K562 (cell line): ENCODE measurements at regions not wholly inside any gene's neighbourhood (a gene's known extent, or its start where the extent isn't known, plus 50 kb on each side); places are given as distances from the start of the nearest gene placed in this dataset.

Experiments used
- ATAC-seq: fragments of 200-7000 bp; cut with Tn5 transposase; 3 replicates; pipeline ENCODE4 v1.9.1; 2020; ENCODE audit warnings: moderate library complexity
- BruUV-seq: library from RNA; stranded (reverse); fragments of 400-500 nt; replicated peaks from 2 replicates; lab custom pipeline; 2021; lab: Mats Ljungman, UMichigan
- CTCF ChIA-PET: fragments of 300-600 bp; formaldehyde crosslinking; extraction: SDS; loops from one replicate; lab custom pipeline; 2021; ENCODE audit warnings: low intra/inter-chr PET ratio; lab: Yijun Ruan, JAX
- POLR2A ChIA-PET: fragments of 300-600, 350-650 bp; sonication (Branson Sonifier 250); formaldehyde crosslinking; extraction: SDS; loops from one replicate; lab custom pipeline; 2021; ENCODE audit warnings: antibody characterized with exemption, inconsistent platforms; lab: Yijun Ruan, JAX
- DNase-seq, 4 experiments: peaks; one replicate each; pipeline versions ENCODE4 v3.0.0 to v3.0.0-alpha.2; 2011 to 2018; ENCODE audit warnings: low spot score in 3 of 4, mixed read lengths in 3 of 4; ENCODE audit errors: extremely low read depth in 1 of 4
- FAIRE-seq: peaks from 2 replicates; lab custom pipeline; 2011; peaks lifted over from hg19 to GRCh38; lab: Jason Lieb, UNC
- H2AFZ ChIP-seq: 2 replicates; pipeline ENCODE4 v1.6.0; 2011; ENCODE audit warnings: low read depth, low read length, control low read depth, inconsistent platforms
- H3K27ac ChIP-seq: fragments of 200-600 bp; 3 replicates; pipeline ENCODE4 v1.8.0; 2011; ENCODE audit warnings: low read depth, mild to moderate bottlenecking, control low read depth, inconsistent platforms, low read length, moderate library complexity, mixed read lengths; ENCODE audit errors: extremely low read depth
- H3K27me3 ChIP-seq, 2 experiments: fragments of 300-600 bp in 1 of 2; 2 replicates in 1 of 2; 3 replicates in 1 of 2; pipeline versions ENCODE4 v1.6.0 to v1.8.0; 2011; ENCODE audit warnings: inconsistent platforms in 2 of 2, low read length in 2 of 2, mild to moderate bottlenecking in 1 of 2, mixed read lengths in 1 of 2, moderate library complexity in 1 of 2; ENCODE audit not compliant: control insufficient read depth in 2 of 2, insufficient read depth in 2 of 2
- H3K36me3 ChIP-seq: fragments of 300-600 bp; 3 replicates; pipeline ENCODE4 v1.8.0; 2011; ENCODE audit warnings: mild to moderate bottlenecking, low read length, inconsistent platforms; ENCODE audit not compliant: control insufficient read depth, insufficient read depth
- H3K4me1 ChIP-seq, 2 experiments: fragments of 200-600 bp in 1 of 2; replicated peaks in 1 of 2; 2 replicates in 1 of 2; 3 replicates in 1 of 2; pipeline versions ENCODE4 v1.5.1 to v1.8.0; 2011; ENCODE audit warnings: inconsistent platforms in 2 of 2, low read length in 2 of 2, mild to moderate bottlenecking in 1 of 2, mixed read lengths in 1 of 2, moderate library complexity in 1 of 2; ENCODE audit not compliant: control insufficient read depth in 2 of 2, insufficient read depth in 2 of 2
- H3K4me2 ChIP-seq: 2 replicates; pipeline ENCODE4 v1.6.1; 2011; ENCODE audit warnings: low read length, control low read depth, inconsistent platforms, mixed read lengths; ENCODE audit not compliant: insufficient read depth
- H3K4me3 ChIP-seq: fragments of 200-600 bp; sonication (generic), shearing (Covaris generic); 2 replicates; pipeline ENCODE4 v1.5.1; 2016; ENCODE audit warnings: control low read depth, inconsistent platforms
- H3K79me2 ChIP-seq: fragments of 200-600 bp; 3 replicates; pipeline ENCODE4 v1.8.0; 2011; ENCODE audit warnings: low read length, inconsistent platforms; ENCODE audit not compliant: control insufficient read depth, insufficient read depth
- H3K9ac ChIP-seq, 2 experiments: 2 replicates each; pipeline versions ENCODE4 v1.6.0 to v1.6.1; 2011; ENCODE audit warnings: low read depth in 2 of 2, low read length in 2 of 2, control low read depth in 1 of 2, inconsistent platforms in 1 of 2, mild to moderate bottlenecking in 1 of 2, mixed read lengths in 1 of 2; ENCODE audit not compliant: insufficient read depth in 1 of 2
- H3K9me1 ChIP-seq: one replicate; pipeline ENCODE4 v1.6.0; 2011; ENCODE audit warnings: inconsistent platforms, mild to moderate bottlenecking, low read length, moderate library complexity; ENCODE audit not compliant: control insufficient read depth, insufficient read depth
- H3K9me3 ChIP-seq: replicated peaks from 2 replicates; pipeline ENCODE4 v1.5.1; 2011; ENCODE audit warnings: low read depth, low read length, inconsistent platforms; ENCODE audit not compliant: control insufficient read depth, insufficient read depth
- H4K20me1 ChIP-seq: replicated peaks from 2 replicates; pipeline ENCODE4 v1.6.1; 2011; ENCODE audit warnings: low read length, inconsistent platforms, mixed read lengths; ENCODE audit not compliant: control insufficient read depth, insufficient read depth
- FOXA3 ChIP-seq, 2 experiments: fragments of 450-650 bp in 1 of 2; sonication (generic) in 1 of 2; formaldehyde crosslinking; IDR thresholded peaks in 1 of 2; conservative IDR thresholded peaks in 1 of 2; 2 replicates each; pipeline versions ENCODE4 v1.4.0 to v1.8.0; 2020 to 2022; ENCODE audit warnings: mild to moderate bottlenecking in 2 of 2, missing genetic modification reagents in 1 of 2
- GATAD2B ChIP-seq: fragments of 450-650 bp; IDR thresholded peaks from 2 replicates; pipeline ENCODE4 v1.6.1; 2017; ENCODE audit warnings: mild to moderate bottlenecking, borderline replicate concordance
- MEF2D ChIP-seq: conservative IDR thresholded peaks from 2 replicates; pipeline ENCODE4 v1.6.1; 2016; ENCODE audit warnings: low read depth, missing genetic modification characterization, missing compliant biosample characterization
- NR4A1 ChIP-seq, 2 experiments: fragments of 250-450 bp in 1 of 2; fragments of 450-650 bp in 1 of 2; sonication (Bioruptor Pico) in 1 of 2; IDR thresholded peaks; 2 replicates each; pipeline versions ENCODE4 v1.4.0 to v1.6.1; 2016 to 2020; ENCODE audit warnings: mild to moderate bottlenecking in 2 of 2, missing compliant biosample characterization in 1 of 2, missing genetic modification characterization in 1 of 2, moderate library complexity in 1 of 2
- POLR2AphosphoS5 ChIP-seq: IDR thresholded peaks from 2 replicates; pipeline ENCODE4 v1.6.1; 2011; ENCODE audit warnings: mild to moderate bottlenecking, low read depth, low read length, moderate library complexity; ENCODE audit not compliant: control insufficient read depth, insufficient read depth
- SMAD4 ChIP-seq: fragments of 250-450 bp; sonication (Bioruptor Pico); conservative IDR thresholded peaks from 2 replicates; pipeline ENCODE4 v1.8.0; 2021; ENCODE audit warnings: inconsistent platforms, mild to moderate bottlenecking, moderate library complexity
- STAT5A ChIP-seq: IDR thresholded peaks from 2 replicates; pipeline ENCODE4 v1.6.1; 2012; ENCODE audit warnings: low read length, inconsistent platforms, borderline replicate concordance
- TAF9B ChIP-seq: fragments of 450-650 bp; IDR thresholded peaks from 2 replicates; pipeline ENCODE4 v1.6.1; 2018; ENCODE audit warnings: mild to moderate bottlenecking; ENCODE audit not compliant: partially characterized antibody
- ZBTB1 ChIP-seq: sonication (generic); formaldehyde crosslinking; IDR thresholded peaks from 2 replicates; pipeline ENCODE4 v1.8.1; 2023; ENCODE audit warnings: missing genetic modification reagents, low read depth, mild to moderate bottlenecking, borderline replicate concordance
- ZFPM2 ChIP-seq: fragments of 250-450 bp; sonication (Bioruptor Pico); IDR thresholded peaks from 2 replicates; pipeline ENCODE4 v1.5.1; 2022; ENCODE audit warnings: mild to moderate bottlenecking
- WGBS: fragments of 100-300 bp; shearing (Covaris generic); methylation state at CpG from one replicate; pipeline ENCODE4 v1.1.6; 2016; ENCODE audit warnings: low coverage, mixed read lengths; ENCODE audit not compliant: insufficient coverage; ENCODE audit errors: missing lambda C conversion rate; 5-methylcytosine and 5-hydroxymethylcytosine counted together
- in situ Hi-C: fragments of 300-500 bp; cut with MboI; formaldehyde crosslinking; loops from 4 replicates; pipeline ENCODE4 v1.15.0; 2018; ENCODE audit warnings: inconsistent platforms, mixed read lengths
- intact Hi-C: fragments of 100-400 bp; cut with micrococcal nuclease; formaldehyde crosslinking; loops from 2 replicates; pipeline ENCODE4 v1.14.2; 2022
- TF ChIP-seq, protein P1 (sequence below): fragments of 200-600 bp; sonication (generic); IDR thresholded peaks from one replicate; pipeline ENCODE4 v1.6.1; 2012; ENCODE audit warnings: mild to moderate bottlenecking, low read depth, low read length, inconsistent platforms

DNA sequence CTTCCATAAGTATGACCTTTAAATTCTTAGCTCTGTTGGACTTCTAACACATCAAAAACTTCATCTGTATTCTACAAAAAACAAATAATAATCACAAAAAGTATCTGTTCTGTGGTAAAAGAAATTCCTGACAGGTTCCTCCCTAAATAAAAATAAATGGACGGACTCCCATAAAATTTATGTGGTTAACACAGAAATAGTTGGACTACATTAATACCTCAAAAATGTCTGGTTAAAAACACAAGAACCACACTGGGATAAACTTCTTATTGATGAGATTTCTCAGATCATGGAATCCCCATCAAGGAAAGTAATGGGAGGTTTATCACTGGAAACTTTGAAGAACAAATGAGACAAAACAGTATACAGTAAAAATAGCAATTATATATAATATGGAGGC lies 172.4 kb downstream of the MOXD1 start:
- no peak for FAIRE-seq
- no peak for TF ChIP-seq NR4A1 (CRISPR knock-in tag; IDR thresholded peaks at IDR 0.05)
- no peak for TF ChIP-seq NR4A1 (tag; IDR thresholded peaks at IDR 0.05)
- no peak for TF ChIP-seq POLR2AphosphoS5
- no peak for TF ChIP-seq TAF9B
- TF ChIP-seq FOXA3 (CRISPR knock-in tag; conservative IDR thresholded peaks at IDR 0.05 in 1 of 2, IDR thresholded peaks at IDR 0.05 in 1 of 2): no peak
- TF ChIP-seq, protein P1, sequence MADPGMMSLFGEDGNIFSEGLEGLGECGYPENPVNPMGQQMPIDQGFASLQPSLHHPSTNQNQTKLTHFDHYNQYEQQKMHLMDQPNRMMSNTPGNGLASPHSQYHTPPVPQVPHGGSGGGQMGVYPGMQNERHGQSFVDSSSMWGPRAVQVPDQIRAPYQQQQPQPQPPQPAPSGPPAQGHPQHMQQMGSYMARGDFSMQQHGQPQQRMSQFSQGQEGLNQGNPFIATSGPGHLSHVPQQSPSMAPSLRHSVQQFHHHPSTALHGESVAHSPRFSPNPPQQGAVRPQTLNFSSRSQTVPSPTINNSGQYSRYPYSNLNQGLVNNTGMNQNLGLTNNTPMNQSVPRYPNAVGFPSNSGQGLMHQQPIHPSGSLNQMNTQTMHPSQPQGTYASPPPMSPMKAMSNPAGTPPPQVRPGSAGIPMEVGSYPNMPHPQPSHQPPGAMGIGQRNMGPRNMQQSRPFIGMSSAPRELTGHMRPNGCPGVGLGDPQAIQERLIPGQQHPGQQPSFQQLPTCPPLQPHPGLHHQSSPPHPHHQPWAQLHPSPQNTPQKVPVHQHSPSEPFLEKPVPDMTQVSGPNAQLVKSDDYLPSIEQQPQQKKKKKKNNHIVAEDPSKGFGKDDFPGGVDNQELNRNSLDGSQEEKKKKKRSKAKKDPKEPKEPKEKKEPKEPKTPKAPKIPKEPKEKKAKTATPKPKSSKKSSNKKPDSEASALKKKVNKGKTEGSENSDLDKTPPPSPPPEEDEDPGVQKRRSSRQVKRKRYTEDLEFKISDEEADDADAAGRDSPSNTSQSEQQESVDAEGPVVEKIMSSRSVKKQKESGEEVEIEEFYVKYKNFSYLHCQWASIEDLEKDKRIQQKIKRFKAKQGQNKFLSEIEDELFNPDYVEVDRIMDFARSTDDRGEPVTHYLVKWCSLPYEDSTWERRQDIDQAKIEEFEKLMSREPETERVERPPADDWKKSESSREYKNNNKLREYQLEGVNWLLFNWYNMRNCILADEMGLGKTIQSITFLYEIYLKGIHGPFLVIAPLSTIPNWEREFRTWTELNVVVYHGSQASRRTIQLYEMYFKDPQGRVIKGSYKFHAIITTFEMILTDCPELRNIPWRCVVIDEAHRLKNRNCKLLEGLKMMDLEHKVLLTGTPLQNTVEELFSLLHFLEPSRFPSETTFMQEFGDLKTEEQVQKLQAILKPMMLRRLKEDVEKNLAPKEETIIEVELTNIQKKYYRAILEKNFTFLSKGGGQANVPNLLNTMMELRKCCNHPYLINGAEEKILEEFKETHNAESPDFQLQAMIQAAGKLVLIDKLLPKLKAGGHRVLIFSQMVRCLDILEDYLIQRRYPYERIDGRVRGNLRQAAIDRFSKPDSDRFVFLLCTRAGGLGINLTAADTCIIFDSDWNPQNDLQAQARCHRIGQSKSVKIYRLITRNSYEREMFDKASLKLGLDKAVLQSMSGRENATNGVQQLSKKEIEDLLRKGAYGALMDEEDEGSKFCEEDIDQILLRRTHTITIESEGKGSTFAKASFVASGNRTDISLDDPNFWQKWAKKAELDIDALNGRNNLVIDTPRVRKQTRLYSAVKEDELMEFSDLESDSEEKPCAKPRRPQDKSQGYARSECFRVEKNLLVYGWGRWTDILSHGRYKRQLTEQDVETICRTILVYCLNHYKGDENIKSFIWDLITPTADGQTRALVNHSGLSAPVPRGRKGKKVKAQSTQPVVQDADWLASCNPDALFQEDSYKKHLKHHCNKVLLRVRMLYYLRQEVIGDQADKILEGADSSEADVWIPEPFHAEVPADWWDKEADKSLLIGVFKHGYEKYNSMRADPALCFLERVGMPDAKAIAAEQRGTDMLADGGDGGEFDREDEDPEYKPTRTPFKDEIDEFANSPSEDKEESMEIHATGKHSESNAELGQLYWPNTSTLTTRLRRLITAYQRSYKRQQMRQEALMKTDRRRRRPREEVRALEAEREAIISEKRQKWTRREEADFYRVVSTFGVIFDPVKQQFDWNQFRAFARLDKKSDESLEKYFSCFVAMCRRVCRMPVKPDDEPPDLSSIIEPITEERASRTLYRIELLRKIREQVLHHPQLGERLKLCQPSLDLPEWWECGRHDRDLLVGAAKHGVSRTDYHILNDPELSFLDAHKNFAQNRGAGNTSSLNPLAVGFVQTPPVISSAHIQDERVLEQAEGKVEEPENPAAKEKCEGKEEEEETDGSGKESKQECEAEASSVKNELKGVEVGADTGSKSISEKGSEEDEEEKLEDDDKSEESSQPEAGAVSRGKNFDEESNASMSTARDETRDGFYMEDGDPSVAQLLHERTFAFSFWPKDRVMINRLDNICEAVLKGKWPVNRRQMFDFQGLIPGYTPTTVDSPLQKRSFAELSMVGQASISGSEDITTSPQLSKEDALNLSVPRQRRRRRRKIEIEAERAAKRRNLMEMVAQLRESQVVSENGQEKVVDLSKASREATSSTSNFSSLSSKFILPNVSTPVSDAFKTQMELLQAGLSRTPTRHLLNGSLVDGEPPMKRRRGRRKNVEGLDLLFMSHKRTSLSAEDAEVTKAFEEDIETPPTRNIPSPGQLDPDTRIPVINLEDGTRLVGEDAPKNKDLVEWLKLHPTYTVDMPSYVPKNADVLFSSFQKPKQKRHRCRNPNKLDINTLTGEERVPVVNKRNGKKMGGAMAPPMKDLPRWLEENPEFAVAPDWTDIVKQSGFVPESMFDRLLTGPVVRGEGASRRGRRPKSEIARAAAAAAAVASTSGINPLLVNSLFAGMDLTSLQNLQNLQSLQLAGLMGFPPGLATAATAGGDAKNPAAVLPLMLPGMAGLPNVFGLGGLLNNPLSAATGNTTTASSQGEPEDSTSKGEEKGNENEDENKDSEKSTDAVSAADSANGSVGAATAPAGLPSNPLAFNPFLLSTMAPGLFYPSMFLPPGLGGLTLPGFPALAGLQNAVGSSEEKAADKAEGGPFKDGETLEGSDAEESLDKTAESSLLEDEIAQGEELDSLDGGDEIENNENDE: no peak
- no peak for TF ChIP-seq MEF2D (tag)
- no peak for TF ChIP-seq ZBTB1 (CRISPR knock-in tag)
- TF ChIP-seq SMAD4 (CRISPR knock-in tag): no peak
- no peak for TF ChIP-seq ZFPM2
- no peak for TF ChIP-seq STAT5A
- no peak for TF ChIP-seq GATAD2B

More for the DNA sequence above, 172.4 kb downstream of the MOXD1 start:
- Histone ChIP-seq H3K4me1 (no peaks in the 10 kb centered on the region), H3K79me2 (no peaks in the 10 kb centered on the region), H3K4me3 (no peak overlapping the region), H2AFZ (no peak overlapping the region), H4K20me1 (no peaks in the 10 kb centered on the region), H3K9me1 (no peaks in the 10 kb centered on the region), H3K9me3 (no peaks in the 10 kb centered on the region), H3K27ac (no peak overlapping the region), H3K27me3 (no peaks in the 10 kb centered on the region), H3K36me3 (no peaks in the 10 kb centered on the region), H3K4me2 (no peak overlapping the region), H3K9ac (no peak overlapping the region)
- intact Hi-C loops (no loop called here), in situ Hi-C loops (no loop called here)
- no TSS peak for BruUV-seq
- ChIA-PET CTCF (no interaction called here), POLR2A (no interaction called here)
- ATAC-seq: no peak
- 0% methylated on average over 1 of the region's 1 CpG for WGBS
- no peak for DNase-seq
